Calu3 (cell line): ENCODE measurements at regions not wholly inside any gene's neighbourhood (a gene's known extent, or its start where the extent isn't known, plus 50 kb on each side); places are given as distances from the start of the nearest gene placed in this dataset.

ENCODE experiments used
- BruUV-seq: library from RNA; stranded (reverse); fragments of 400-500 nt; replicated peaks from 2 replicates; lab custom pipeline; 2021; lab: Mats Ljungman, UMichigan
- CTCF ChIA-PET: fragments of 300-600 bp; sonication (Branson Sonifier 250); formaldehyde crosslinking; loops from one replicate; lab custom pipeline; 2022; ENCODE audit warnings: antibody characterized with exemption; lab: Charles Lee
- DNase-seq: peaks from one replicate; pipeline ENCODE4 v3.0.0; 2022
- H3K27ac Mint-ChIP-seq: one replicate; pipeline ENCODE4 v1.8.0; 2022; ENCODE audit warnings: mixed read lengths; ENCODE audit not compliant: unreplicated experiment
- H3K27me3 Mint-ChIP-seq: one replicate; pipeline ENCODE4 v1.8.0; 2022; ENCODE audit warnings: mixed read lengths; ENCODE audit not compliant: unreplicated experiment
- H3K36me3 Mint-ChIP-seq: one replicate; pipeline ENCODE4 v1.8.0; 2022; ENCODE audit warnings: mild to moderate bottlenecking, moderate library complexity, mixed read lengths; ENCODE audit not compliant: insufficient read depth, unreplicated experiment
- H3K4me1 Mint-ChIP-seq: one replicate; pipeline ENCODE4 v1.8.0; 2022; ENCODE audit warnings: mild to moderate bottlenecking, low read depth, mixed read lengths; ENCODE audit not compliant: unreplicated experiment
- H3K4me3 Mint-ChIP-seq: one replicate; pipeline ENCODE4 v1.8.0; 2022; ENCODE audit warnings: mild to moderate bottlenecking, low read depth, moderate library complexity, mixed read lengths; ENCODE audit not compliant: unreplicated experiment
- H3K9me3 Mint-ChIP-seq: one replicate; pipeline ENCODE4 v1.8.0; 2022; ENCODE audit warnings: low read depth, mixed read lengths; ENCODE audit not compliant: unreplicated experiment
- intact Hi-C: fragments of 100-400 bp; cut with micrococcal nuclease; formaldehyde crosslinking; loops from one replicate; pipeline ENCODE4 v1.10.0; 2022; ENCODE audit not compliant: unreplicated experiment
- TF ChIP-seq, protein P1 (sequence below): fragments of 200-600 bp; IDR thresholded peaks from one replicate; pipeline ENCODE4 v1.8.0; 2022; ENCODE audit warnings: antibody characterized with exemption; ENCODE audit not compliant: unreplicated experiment

GRCh38 chr2:122061831-122062230 is 306.4 kb downstream of the TSN start:
- no peak for DNase-seq
- CTCF ChIA-PET: no interaction called here
- no TSS peak for BruUV-seq
- H3K9me3 Mint-ChIP-seq: no peaks in the 10 kb centered on the region
- TF ChIP-seq, protein P1, sequence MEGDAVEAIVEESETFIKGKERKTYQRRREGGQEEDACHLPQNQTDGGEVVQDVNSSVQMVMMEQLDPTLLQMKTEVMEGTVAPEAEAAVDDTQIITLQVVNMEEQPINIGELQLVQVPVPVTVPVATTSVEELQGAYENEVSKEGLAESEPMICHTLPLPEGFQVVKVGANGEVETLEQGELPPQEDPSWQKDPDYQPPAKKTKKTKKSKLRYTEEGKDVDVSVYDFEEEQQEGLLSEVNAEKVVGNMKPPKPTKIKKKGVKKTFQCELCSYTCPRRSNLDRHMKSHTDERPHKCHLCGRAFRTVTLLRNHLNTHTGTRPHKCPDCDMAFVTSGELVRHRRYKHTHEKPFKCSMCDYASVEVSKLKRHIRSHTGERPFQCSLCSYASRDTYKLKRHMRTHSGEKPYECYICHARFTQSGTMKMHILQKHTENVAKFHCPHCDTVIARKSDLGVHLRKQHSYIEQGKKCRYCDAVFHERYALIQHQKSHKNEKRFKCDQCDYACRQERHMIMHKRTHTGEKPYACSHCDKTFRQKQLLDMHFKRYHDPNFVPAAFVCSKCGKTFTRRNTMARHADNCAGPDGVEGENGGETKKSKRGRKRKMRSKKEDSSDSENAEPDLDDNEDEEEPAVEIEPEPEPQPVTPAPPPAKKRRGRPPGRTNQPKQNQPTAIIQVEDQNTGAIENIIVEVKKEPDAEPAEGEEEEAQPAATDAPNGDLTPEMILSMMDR: no peak
- intact Hi-C loops: no loop called here
- H3K4me1 Mint-ChIP-seq: no peaks in the 10 kb centered on the region
- H3K27ac Mint-ChIP-seq: no peak overlapping the region
- H3K36me3 Mint-ChIP-seq: no peaks in the 10 kb centered on the region
- H3K27me3 Mint-ChIP-seq: peaks cover 56% of the 10 kb centered on the region
- no peak overlapping the region for H3K4me3 Mint-ChIP-seq

DNA sequence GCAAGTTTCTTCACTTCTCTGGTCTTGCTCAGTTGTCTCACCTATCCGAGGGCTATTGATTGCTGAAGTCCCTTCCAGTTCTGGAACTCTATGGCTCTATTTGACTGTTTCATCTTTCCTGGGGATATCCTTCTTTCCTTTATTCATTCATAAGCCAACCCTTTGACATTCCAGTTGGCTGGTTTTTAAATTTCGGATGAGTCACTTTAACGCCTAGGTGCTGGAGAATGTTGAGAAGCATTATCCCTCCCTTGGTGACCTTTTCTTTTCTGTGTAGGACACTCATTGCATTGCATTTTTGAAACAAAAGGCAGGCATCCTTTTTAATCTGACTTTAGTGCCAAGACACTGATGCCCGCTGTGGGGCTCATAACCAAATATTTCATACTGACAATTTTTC is 307.1 kb downstream of the TSN start:
- H3K4me3 Mint-ChIP-seq: no peak overlapping the region
- no peaks in the 10 kb centered on the region for H3K36me3 Mint-ChIP-seq
- intact Hi-C loops: no loop called here
- DNase-seq: no peak
- TF ChIP-seq, protein P1: no peak
- no peaks in the 10 kb centered on the region for H3K9me3 Mint-ChIP-seq
- CTCF ChIA-PET: no interaction called here
- BruUV-seq: no TSS peak
- no peaks in the 10 kb centered on the region for H3K4me1 Mint-ChIP-seq
- no peak overlapping the region for H3K27ac Mint-ChIP-seq
- H3K27me3 Mint-ChIP-seq: peaks cover 59% of the 10 kb centered on the region

GRCh38 chr2:122063716-122064115 is 308.3 kb downstream of the TSN start:
- no TSS peak for BruUV-seq
- CTCF ChIA-PET: no interaction called here
- Mint-ChIP-seq H3K4me1 (no peaks in the 10 kb centered on the region), H3K27ac (no peak overlapping the region), H3K9me3 (no peaks in the 10 kb centered on the region), H3K4me3 (no peak overlapping the region), H3K27me3 (peaks cover 70% of the 10 kb centered on the region), H3K36me3 (no peaks in the 10 kb centered on the region)
- DNase-seq: no peak
- intact Hi-C loops: no loop called here
- TF ChIP-seq, protein P1: no peak

GRCh38 chr2:122070241-122070731 is 314.8 kb downstream of the TSN start:
- peaks cover 44% of the 10 kb centered on the region for H3K27me3 Mint-ChIP-seq
- no peak for DNase-seq
- BruUV-seq: no TSS peak
- TF ChIP-seq, protein P1: no peak
- H3K4me1 Mint-ChIP-seq: no peaks in the 10 kb centered on the region
- no peak overlapping the region for H3K4me3 Mint-ChIP-seq
- intact Hi-C loops: no loop called here
- no peak overlapping the region for H3K27ac Mint-ChIP-seq
- CTCF ChIA-PET: no interaction called here
- no peaks in the 10 kb centered on the region for H3K9me3 Mint-ChIP-seq
- H3K36me3 Mint-ChIP-seq: no peaks in the 10 kb centered on the region
